ENCODE measurements at regions not wholly inside any gene's neighbourhood (a gene's known extent, or its start where the extent isn't known, plus 50 kb on each side); places are given as distances from the start of the nearest gene placed in this dataset.

DNA sequence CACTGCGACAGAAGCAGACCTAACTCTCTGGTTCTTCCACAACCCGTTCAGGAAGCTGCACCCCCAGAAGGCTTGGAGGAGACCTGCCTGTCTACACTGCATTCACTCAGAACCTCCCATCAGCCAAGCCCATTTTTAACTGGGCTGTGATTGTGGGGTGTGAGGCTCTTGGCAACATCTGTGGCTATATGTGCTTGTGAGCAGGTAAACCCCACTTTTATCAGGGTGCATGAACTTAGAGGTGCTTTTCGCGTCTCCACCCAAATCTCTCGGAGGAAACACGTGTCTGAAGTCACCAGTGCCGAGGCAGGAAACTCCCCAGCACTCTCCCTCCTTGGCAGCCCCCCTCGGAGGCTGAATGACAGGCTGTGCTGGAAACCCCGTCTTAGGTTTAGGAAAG is 158.2 kb upstream of the SALL3 start:
- Histone ChIP-seq H3K4me3 (ENCODE audit: low read length) (no peak overlapping the region), H3K9me3 (ENCODE audit: low read length) (no peaks in the 10 kb centered on the region), H3K9ac (ENCODE audit: low read length) (no peak overlapping the region), H3K36me3 (ENCODE audit: insufficient read depth, low read length) (no peaks in the 10 kb centered on the region), H3K27me3 (ENCODE audit: insufficient read depth, low read depth, low read length) (no peaks in the 10 kb centered on the region), H3K9me2 (ENCODE audit: insufficient read depth, low read length) (no peaks in the 10 kb centered on the region), H3K4me2 (ENCODE audit: low read length) (no peak overlapping the region), H3K79me2 (replicated peaks; ENCODE audit: insufficient read depth, low read length) (no peaks in the 10 kb centered on the region), H2AFZ (ENCODE audit: low read depth, low read length) (no peak overlapping the region), H4K20me1 (ENCODE audit: insufficient read depth) (no peaks in the 10 kb centered on the region), H3F3A (ENCODE audit: insufficient read depth, low read length, poor library complexity, severe bottlenecking) (no peaks in the 10 kb centered on the region), H3K27ac (ENCODE audit: low read length) (no peak overlapping the region)
- TF ChIP-seq MXI1 (conservative IDR thresholded peaks at IDR 0.05; ENCODE audit: poor library complexity, severe bottlenecking): no peak

DNA sequence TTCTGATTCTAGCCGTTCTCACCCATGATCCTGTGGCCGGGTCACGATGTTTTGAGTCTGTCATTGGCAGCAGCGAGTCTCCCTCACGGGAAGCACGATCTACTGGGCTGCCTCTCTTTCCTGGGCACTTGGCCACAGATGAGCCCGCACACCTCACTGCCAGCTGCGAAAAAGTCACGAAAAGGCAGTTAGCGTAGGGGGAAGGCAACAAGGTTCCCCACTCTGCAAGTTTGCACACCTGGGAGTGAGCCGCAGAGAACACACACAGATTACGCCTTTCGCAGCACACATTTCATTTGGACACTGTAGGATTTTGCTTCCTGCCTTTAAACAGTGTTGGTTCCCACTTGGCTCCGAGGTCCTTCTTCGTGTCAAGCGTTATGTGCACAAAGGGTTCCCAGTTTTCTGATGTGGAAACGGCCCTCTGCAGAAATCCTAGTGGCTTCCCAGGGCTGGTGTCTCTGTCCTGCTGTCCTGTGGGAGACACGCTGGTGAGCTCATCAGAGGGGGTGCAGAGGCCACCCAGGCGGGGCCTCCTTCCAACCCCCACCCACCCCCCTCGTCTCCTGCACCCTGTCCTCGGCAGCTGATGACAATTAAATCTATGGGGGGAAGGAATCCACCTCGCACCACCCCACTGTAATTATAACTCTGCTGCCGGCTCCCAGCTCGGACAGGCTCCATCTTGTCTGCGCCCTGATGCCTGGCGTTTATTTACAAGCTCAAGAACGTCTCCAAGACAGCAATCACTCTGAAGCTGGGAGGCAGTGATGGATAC is 157.3 kb upstream of the SALL3 start:
- Histone ChIP-seq H3K27me3 (ENCODE audit: insufficient read depth, low read depth, low read length) (no peaks in the 10 kb centered on the region), H2AFZ (ENCODE audit: low read depth, low read length) (no peak overlapping the region)

DNA sequence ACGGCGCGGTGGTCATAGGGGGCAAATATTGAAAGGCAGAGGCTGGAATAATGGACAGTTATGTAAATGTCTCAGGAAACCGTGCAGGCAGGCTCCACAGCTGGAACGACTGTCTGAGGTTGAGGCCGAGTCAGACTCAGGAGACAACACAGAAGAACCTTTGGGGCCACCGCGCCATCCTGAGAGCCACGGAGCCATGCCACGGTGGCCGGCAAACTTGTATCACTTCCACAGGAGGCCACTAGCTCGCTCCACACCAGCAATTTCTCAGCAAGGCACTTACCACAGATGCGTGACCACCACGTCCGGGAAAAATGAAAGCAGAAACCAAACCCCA is 156.7 kb upstream of the SALL3 start:
- Histone ChIP-seq H3K9me3 (ENCODE audit: low read length) (no peaks in the 10 kb centered on the region), H3K27me3 (ENCODE audit: insufficient read depth, low read depth, low read length) (no peaks in the 10 kb centered on the region), H3K9ac (ENCODE audit: low read length) (no peak overlapping the region), H2AFZ (ENCODE audit: low read depth, low read length) (no peak overlapping the region), H3F3A (ENCODE audit: insufficient read depth, low read length, poor library complexity, severe bottlenecking) (no peaks in the 10 kb centered on the region), H3K36me3 (ENCODE audit: insufficient read depth, low read length) (no peaks in the 10 kb centered on the region), H3K4me2 (ENCODE audit: low read length) (no peak overlapping the region), H3K79me2 (replicated peaks; ENCODE audit: insufficient read depth, low read length) (no peaks in the 10 kb centered on the region), H3K9me2 (ENCODE audit: insufficient read depth, low read length) (no peaks in the 10 kb centered on the region), H4K20me1 (ENCODE audit: insufficient read depth) (no peaks in the 10 kb centered on the region), H3K4me3 (ENCODE audit: low read length) (no peak overlapping the region), H3K27ac (ENCODE audit: low read length) (no peak overlapping the region)
- TF ChIP-seq RAD21 (conservative IDR thresholded peaks at IDR 0.05) (no peak), POLR2AphosphoS5 (IDR thresholded peaks at IDR 0.05) (no peak), EZH2 (IDR thresholded peaks at IDR 0.05; ENCODE audit: borderline replicate concordance, insufficient read depth, low read length, poor library complexity, severe bottlenecking) (no peak), TAF1 (IDR thresholded peaks at IDR 0.05; ENCODE audit: low read depth) (no peak), EP300 (conservative IDR thresholded peaks at IDR 0.05; ENCODE audit: poor library complexity, severe bottlenecking) (no peak), SMC3 (conservative IDR thresholded peaks at IDR 0.05; ENCODE audit: poor library complexity) (no peak), MXI1 (conservative IDR thresholded peaks at IDR 0.05; ENCODE audit: poor library complexity, severe bottlenecking) (no peak)
- TF ChIP-seq, protein P1, sequence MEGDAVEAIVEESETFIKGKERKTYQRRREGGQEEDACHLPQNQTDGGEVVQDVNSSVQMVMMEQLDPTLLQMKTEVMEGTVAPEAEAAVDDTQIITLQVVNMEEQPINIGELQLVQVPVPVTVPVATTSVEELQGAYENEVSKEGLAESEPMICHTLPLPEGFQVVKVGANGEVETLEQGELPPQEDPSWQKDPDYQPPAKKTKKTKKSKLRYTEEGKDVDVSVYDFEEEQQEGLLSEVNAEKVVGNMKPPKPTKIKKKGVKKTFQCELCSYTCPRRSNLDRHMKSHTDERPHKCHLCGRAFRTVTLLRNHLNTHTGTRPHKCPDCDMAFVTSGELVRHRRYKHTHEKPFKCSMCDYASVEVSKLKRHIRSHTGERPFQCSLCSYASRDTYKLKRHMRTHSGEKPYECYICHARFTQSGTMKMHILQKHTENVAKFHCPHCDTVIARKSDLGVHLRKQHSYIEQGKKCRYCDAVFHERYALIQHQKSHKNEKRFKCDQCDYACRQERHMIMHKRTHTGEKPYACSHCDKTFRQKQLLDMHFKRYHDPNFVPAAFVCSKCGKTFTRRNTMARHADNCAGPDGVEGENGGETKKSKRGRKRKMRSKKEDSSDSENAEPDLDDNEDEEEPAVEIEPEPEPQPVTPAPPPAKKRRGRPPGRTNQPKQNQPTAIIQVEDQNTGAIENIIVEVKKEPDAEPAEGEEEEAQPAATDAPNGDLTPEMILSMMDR (IDR thresholded peaks at IDR 0.05; ENCODE audit: poor library complexity, severe bottlenecking): no peak
- TF ChIP-seq, protein P2, sequence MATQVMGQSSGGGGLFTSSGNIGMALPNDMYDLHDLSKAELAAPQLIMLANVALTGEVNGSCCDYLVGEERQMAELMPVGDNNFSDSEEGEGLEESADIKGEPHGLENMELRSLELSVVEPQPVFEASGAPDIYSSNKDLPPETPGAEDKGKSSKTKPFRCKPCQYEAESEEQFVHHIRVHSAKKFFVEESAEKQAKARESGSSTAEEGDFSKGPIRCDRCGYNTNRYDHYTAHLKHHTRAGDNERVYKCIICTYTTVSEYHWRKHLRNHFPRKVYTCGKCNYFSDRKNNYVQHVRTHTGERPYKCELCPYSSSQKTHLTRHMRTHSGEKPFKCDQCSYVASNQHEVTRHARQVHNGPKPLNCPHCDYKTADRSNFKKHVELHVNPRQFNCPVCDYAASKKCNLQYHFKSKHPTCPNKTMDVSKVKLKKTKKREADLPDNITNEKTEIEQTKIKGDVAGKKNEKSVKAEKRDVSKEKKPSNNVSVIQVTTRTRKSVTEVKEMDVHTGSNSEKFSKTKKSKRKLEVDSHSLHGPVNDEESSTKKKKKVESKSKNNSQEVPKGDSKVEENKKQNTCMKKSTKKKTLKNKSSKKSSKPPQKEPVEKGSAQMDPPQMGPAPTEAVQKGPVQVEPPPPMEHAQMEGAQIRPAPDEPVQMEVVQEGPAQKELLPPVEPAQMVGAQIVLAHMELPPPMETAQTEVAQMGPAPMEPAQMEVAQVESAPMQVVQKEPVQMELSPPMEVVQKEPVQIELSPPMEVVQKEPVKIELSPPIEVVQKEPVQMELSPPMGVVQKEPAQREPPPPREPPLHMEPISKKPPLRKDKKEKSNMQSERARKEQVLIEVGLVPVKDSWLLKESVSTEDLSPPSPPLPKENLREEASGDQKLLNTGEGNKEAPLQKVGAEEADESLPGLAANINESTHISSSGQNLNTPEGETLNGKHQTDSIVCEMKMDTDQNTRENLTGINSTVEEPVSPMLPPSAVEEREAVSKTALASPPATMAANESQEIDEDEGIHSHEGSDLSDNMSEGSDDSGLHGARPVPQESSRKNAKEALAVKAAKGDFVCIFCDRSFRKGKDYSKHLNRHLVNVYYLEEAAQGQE (IDR thresholded peaks at IDR 0.05; ENCODE audit: borderline replicate concordance): no peak

More for the DNA sequence above, 157.3 kb upstream of the SALL3 start:
- H3K9me2 ChIP-seq (ENCODE audit: insufficient read depth, low read length): no peaks in the 10 kb centered on the region
- no peaks in the 10 kb centered on the region for H4K20me1 ChIP-seq (ENCODE audit: insufficient read depth)
- no peak overlapping the region for H3K4me2 ChIP-seq (ENCODE audit: low read length)
- TF ChIP-seq EZH2 (IDR thresholded peaks at IDR 0.05; ENCODE audit: borderline replicate concordance, insufficient read depth, low read length, poor library complexity, severe bottlenecking) (no peak), MXI1 (conservative IDR thresholded peaks at IDR 0.05; ENCODE audit: poor library complexity, severe bottlenecking) (no peak), EP300 (conservative IDR thresholded peaks at IDR 0.05; ENCODE audit: poor library complexity, severe bottlenecking) (no peak)
- no peaks in the 10 kb centered on the region for H3K79me2 ChIP-seq (replicated peaks; ENCODE audit: insufficient read depth, low read length)
- no peak overlapping the region for H3K27ac ChIP-seq (ENCODE audit: low read length)
- H3K36me3 ChIP-seq (ENCODE audit: insufficient read depth, low read length): no peaks in the 10 kb centered on the region
- no peak overlapping the region for H3K4me3 ChIP-seq (ENCODE audit: low read length)
- no peaks in the 10 kb centered on the region for H3K9me3 ChIP-seq (ENCODE audit: low read length)
- H3K9ac ChIP-seq (ENCODE audit: low read length): no peak overlapping the region
- H3F3A ChIP-seq (ENCODE audit: insufficient read depth, low read length, poor library complexity, severe bottlenecking): no peaks in the 10 kb centered on the region
